SK-N-SH (cell line): ENCODE measurements at regions not wholly inside any gene's neighbourhood (a gene's known extent, or its start where the extent isn't known, plus 50 kb on each side); places are given as distances from the start of the nearest gene placed in this dataset.

Experiments used
- CTCF ChIA-PET: fragments of 300-600, 350-600 bp; formaldehyde crosslinking; extraction: SDS; loops from one replicate; lab custom pipeline; 2021; lab: Yijun Ruan, JAX
- POLR2A ChIA-PET: fragments of 350-600 bp; sonication (Branson Sonifier 250); formaldehyde crosslinking; extraction: SDS; loops from one replicate; lab custom pipeline; 2020; ENCODE audit warnings: antibody characterized with exemption, inconsistent platforms; lab: Yijun Ruan, JAX
- DNase-seq: peaks from one replicate; pipeline ENCODE4 v3.0.0; 2012
- H2AFZ ChIP-seq: fragments of 200-600 bp; sonication (generic); 2 replicates; pipeline ENCODE4 v1.8.1; 2016; ENCODE audit warnings: antibody characterized with exemption, mild to moderate bottlenecking, low read depth
- H3F3A ChIP-seq: fragments of 200-600 bp; sonication (generic); replicated peaks from 2 replicates; pipeline ENCODE3; 2016; ENCODE audit warnings: antibody characterized with exemption, mild to moderate bottlenecking; ENCODE audit not compliant: insufficient read depth
- H3K27ac ChIP-seq, 2 experiments: fragments of 200-500 bp in 1 of 2; fragments of 200-600 bp in 1 of 2; sonication (Bioruptor generic) in 1 of 2; sonication (generic), shearing (Covaris generic) in 1 of 2; 2 replicates each; pipeline versions ENCODE4 v1.5.1 to v1.6.1; 2014 to 2016; ENCODE audit warnings: low read depth in 2 of 2, inconsistent platforms in 1 of 2, low read length in 1 of 2, mild to moderate bottlenecking in 1 of 2, mixed read lengths in 1 of 2
- H3K27me3 ChIP-seq: fragments of 200-600 bp; sonication (generic), shearing (Covaris generic); 2 replicates; pipeline ENCODE4 v1.6.1; 2016; ENCODE audit warnings: mixed run types; ENCODE audit not compliant: insufficient read depth
- H3K36me3 ChIP-seq, 2 experiments: fragments of 200-500 bp in 1 of 2; fragments of 200-600 bp in 1 of 2; sonication (Bioruptor generic) in 1 of 2; sonication (generic) in 1 of 2; replicated peaks in 1 of 2; 2 replicates each; pipeline versions ENCODE3 to v1.5.1; 2014 to 2016; ENCODE audit warnings: low read length in 1 of 2, mild to moderate bottlenecking in 1 of 2; ENCODE audit not compliant: insufficient read depth in 2 of 2, control insufficient read depth in 1 of 2
- H3K4me1 ChIP-seq, 2 experiments: fragments of 200-500 bp in 1 of 2; fragments of 200-600 bp in 1 of 2; sonication (Bioruptor generic) in 1 of 2; sonication (generic), shearing (Covaris generic) in 1 of 2; 2 replicates each; pipeline versions ENCODE4 v1.5.1 to v1.6.1; 2014 to 2016; ENCODE audit warnings: low read depth in 1 of 2, low read length in 1 of 2, mixed run types in 1 of 2; ENCODE audit not compliant: insufficient read depth in 2 of 2, control insufficient read depth in 1 of 2
- H3K4me2 ChIP-seq: fragments of 200-600 bp; sonication (generic), shearing (Covaris generic); 2 replicates; pipeline ENCODE4 v1.6.1; 2017; ENCODE audit warnings: mixed run types
- H3K4me3 ChIP-seq, 2 experiments: fragments of 200-500 bp in 1 of 2; fragments of 200-600 bp in 1 of 2; sonication (Bioruptor generic) in 1 of 2; sonication (generic), shearing (Covaris generic) in 1 of 2; 2 replicates each; pipeline versions ENCODE4 v1.5.1 to v1.8.1; 2014 to 2016; ENCODE audit warnings: low read depth in 2 of 2, inconsistent platforms in 1 of 2, low read length in 1 of 2, mild to moderate bottlenecking in 1 of 2, mixed read lengths in 1 of 2, moderate library complexity in 1 of 2
- H3K79me2 ChIP-seq: fragments of 200-600 bp; sonication (generic); 2 replicates; pipeline ENCODE4 v1.8.1; 2017; ENCODE audit warnings: mild to moderate bottlenecking; ENCODE audit not compliant: insufficient read depth
- H3K9ac ChIP-seq: fragments of 200-600 bp; sonication (generic); 2 replicates; pipeline ENCODE4 v1.6.1; 2017; ENCODE audit warnings: mixed run types
- H3K9me2 ChIP-seq: fragments of 200-600 bp; sonication (generic); 2 replicates; pipeline ENCODE4 v1.6.1; 2017; ENCODE audit warnings: mixed run types
- H3K9me3 ChIP-seq: fragments of 200-600 bp; sonication (generic); 2 replicates; pipeline ENCODE4 v1.6.1; 2017; ENCODE audit warnings: mixed run types, mild to moderate bottlenecking, moderate library complexity
- H4K20me1 ChIP-seq: fragments of 200-600 bp; sonication (generic); 2 replicates; pipeline ENCODE4 v1.6.1; 2017; ENCODE audit warnings: mild to moderate bottlenecking, mixed run types; ENCODE audit not compliant: insufficient read depth
- CHD2 ChIP-seq: fragments of 150-350 bp; IDR thresholded peaks from 2 replicates; pipeline ENCODE4 v1.6.1; 2018; ENCODE audit warnings: low read length; ENCODE audit not compliant: partially characterized antibody
- EZH2phosphoT487 ChIP-seq: fragments of 200-600 bp; sonication (generic); IDR thresholded peaks from 2 replicates; pipeline ENCODE4 v1.6.1; 2017; ENCODE audit warnings: low read depth, mixed run types, mild to moderate bottlenecking, antibody characterized with exemption, moderate library complexity, borderline replicate concordance
- FOXJ3 ChIP-seq: sonication (generic); formaldehyde crosslinking; IDR thresholded peaks from 2 replicates; pipeline ENCODE4 v1.5.1; 2020; ENCODE audit warnings: mild to moderate bottlenecking, missing genetic modification reagents
- FOXM1 ChIP-seq: IDR thresholded peaks from 2 replicates; pipeline ENCODE4 v1.4.0; 2012; ENCODE audit warnings: low read depth, mild to moderate bottlenecking
- GABPA ChIP-seq: IDR thresholded peaks from 2 replicates; pipeline ENCODE4 v1.4.0; 2012; ENCODE audit warnings: low read depth, mild to moderate bottlenecking
- GATA2 ChIP-seq: sonication (generic); formaldehyde crosslinking; IDR thresholded peaks from 2 replicates; pipeline ENCODE4 v1.5.0; 2020; ENCODE audit warnings: mild to moderate bottlenecking, missing genetic modification reagents
- NRF1 ChIP-seq: IDR thresholded peaks from 2 replicates; pipeline ENCODE4 v1.6.1; 2012; ENCODE audit warnings: low read depth, mild to moderate bottlenecking, low read length
- RFX5 ChIP-seq: IDR thresholded peaks from 2 replicates; pipeline ENCODE4 v1.6.1; 2012; ENCODE audit warnings: mild to moderate bottlenecking, improper control_type of control experiment, low read length
- RXRA ChIP-seq: IDR thresholded peaks from 2 replicates; pipeline ENCODE4 v1.4.0; 2012; ENCODE audit warnings: low read depth, mild to moderate bottlenecking, borderline replicate concordance
- TCF12 ChIP-seq: IDR thresholded peaks from 2 replicates; pipeline ENCODE4 v1.4.0; 2012
- YY1 ChIP-seq: IDR thresholded peaks from 2 replicates; pipeline ENCODE4 v1.4.0; 2012; ENCODE audit warnings: low read depth, mild to moderate bottlenecking
- ZBTB33 ChIP-seq: IDR thresholded peaks from 2 replicates; pipeline ENCODE4 v1.4.0; 2012; ENCODE audit warnings: low read depth, borderline replicate concordance
- WGBS: methylation state at CpG from one replicate; pipeline ENCODE4 v1.1.6; 2017; ENCODE audit warnings: low lambda C conversion rate; 5-methylcytosine and 5-hydroxymethylcytosine counted together

DNA sequence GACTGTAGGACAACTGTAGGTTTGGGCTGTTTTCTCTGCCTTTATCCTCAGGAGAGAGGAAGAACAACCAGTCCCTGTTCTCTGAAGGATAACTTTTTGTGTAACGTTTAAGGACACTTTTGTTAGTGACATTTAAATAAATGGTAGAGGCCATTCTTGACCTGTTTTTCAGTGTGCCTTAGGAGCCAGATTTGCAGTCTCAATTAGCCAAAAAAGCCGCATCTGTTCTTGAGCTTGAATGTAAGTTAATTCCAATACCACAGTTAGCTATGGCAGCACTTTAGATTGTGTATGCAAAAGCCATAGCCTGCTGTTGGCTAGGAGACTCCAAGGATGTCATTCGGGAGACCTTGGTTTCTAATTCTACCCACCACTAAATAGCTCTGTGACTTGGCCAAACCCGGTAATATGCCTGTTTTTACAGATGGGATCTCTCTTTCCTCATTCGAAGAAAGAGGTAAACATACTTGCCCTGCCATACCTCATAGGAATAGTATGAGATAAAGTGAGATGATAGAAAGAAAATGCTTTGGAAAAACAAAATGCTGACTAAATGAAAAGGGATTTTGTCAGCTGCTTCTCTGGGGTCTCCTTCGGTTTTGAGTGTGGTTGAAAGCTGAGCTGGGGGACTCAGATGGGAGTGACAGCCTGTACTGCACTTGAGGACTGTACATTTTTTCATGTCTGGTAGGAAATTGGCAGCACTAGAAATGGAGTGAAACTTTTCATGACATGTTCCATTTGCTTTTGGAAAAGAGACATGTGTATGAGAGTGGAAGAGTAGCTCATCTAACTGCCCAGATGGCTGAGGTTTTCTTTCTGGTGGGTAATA is 57.3 kb upstream of the ROPN1 start:
- Histone ChIP-seq H3K79me2 (peaks cover 31% of the 10 kb centered on the region), H3K27ac (no peak overlapping the region), H4K20me1 (peaks cover 16% of the 10 kb centered on the region; the same call in 1 of the 2 replicates), H3K4me2 (no peak overlapping the region), H3K27me3 (no peaks in the 10 kb centered on the region), H3K9me3 (no peaks in the 10 kb centered on the region), H3K9me2 (no peaks in the 10 kb centered on the region), H3K36me3 (peaks cover 4 to 6% of the 10 kb centered on the region in 2 experiments), H3K9ac (no peak overlapping the region), H3K4me1 (peaks cover 0 to 10% of the 10 kb centered on the region in 2 experiments; a peak in 1 of 4 replicates), H3F3A (no peaks in the 10 kb centered on the region), H3K4me3 (no peak overlapping the region), H2AFZ (no peak overlapping the region)
- DNase-seq: no peak
- ChIA-PET POLR2A (no interaction called here), CTCF (interaction anchor here (0.6 to 2.6 kb wide), 5 partner anchors 11 to 418 kb away, joined by 3 to 20 read pairs (median 4); partner anchors contain the start of gene KALRN)
- 65% methylated on average over 6 of the region's 6 CpGs for WGBS
- no peak for TF ChIP-seq RFX5
- TF ChIP-seq TCF12: peak; percentile 7; the same call in 1 of the 2 replicates

- no peaks in the 10 kb centered on the region for H3F3A ChIP-seq
- no peaks in the 10 kb centered on the region for H3K9me2 ChIP-seq
- H3K4me2 ChIP-seq: no peak overlapping the region
- peaks cover 0 to 33% of the 10 kb centered on the region in 2 experiments; a peak in 2 of 4 replicates for H3K4me1 ChIP-seq
- no peak for DNase-seq
- no peak overlapping the region for H3K27ac ChIP-seq
- TF ChIP-seq FOXJ3 (CRISPR knock-in tag) (no peak), GABPA (no peak), CHD2 (no peak), EZH2phosphoT487 (no peak), RXRA (no peak), ZBTB33 (no peak), YY1 (no peak), FOXM1 (no peak), NRF1 (no peak), GATA2 (CRISPR knock-in tag) (no peak)
- H3K4me3 ChIP-seq: no peak overlapping the region
- no peak overlapping the region for H3K9ac ChIP-seq
- H4K20me1 ChIP-seq: peaks cover 12% of the 10 kb centered on the region
- H3K36me3 ChIP-seq: peaks cover 4% of the 10 kb centered on the region in 2 experiments
- ChIA-PET POLR2A (no interaction called here), CTCF (interaction anchor here (1.2 kb wide), 1 partner anchor 28 kb away, joined by 4 read pairs; no protein-coding TSS in a partner anchor)
- H3K79me2 ChIP-seq: peaks cover 36% of the 10 kb centered on the region
- H3K9me3 ChIP-seq: no peaks in the 10 kb centered on the region
- 81% methylated on average over 6 of the region's 6 CpGs for WGBS
- no peaks in the 10 kb centered on the region for H3K27me3 ChIP-seq
- no peak overlapping the region for H2AFZ ChIP-seq
Measured at GRCh38 chr3:124051636-124052035, 59.7 kb upstream of the ROPN1 start.
